ENCODE measurements at regions not wholly inside any gene's neighbourhood (a gene's known extent, or its start where the extent isn't known, plus 50 kb on each side); places are given as distances from the start of the nearest gene placed in this dataset.

- TF ChIP-seq CTCF (IDR thresholded peaks at IDR 0.05) (no peak), ZFX (IDR thresholded peaks at IDR 0.05; ENCODE audit: borderline replicate concordance) (no peak)
- no peak overlapping the region for H3K27ac ChIP-seq
Observed at GRCh38 chr11:86724137-86724536, 51.7 kb upstream of the ME3 start.

- no peak for TF ChIP-seq ZFX (IDR thresholded peaks at IDR 0.05; ENCODE audit: borderline replicate concordance)
- TF ChIP-seq CTCF (IDR thresholded peaks at IDR 0.05), result no peak
- H3K27ac ChIP-seq, result no peak overlapping the region
Observed at GRCh38 chr11:86723281-86723680, 50.9 kb upstream of the ME3 start.

GRCh38 chr11:86722748-86723147, 50.3 kb upstream of the ME3 start:
- TF ChIP-seq CTCF (IDR thresholded peaks at IDR 0.05), result no peak
- no peak for TF ChIP-seq ZFX (IDR thresholded peaks at IDR 0.05; ENCODE audit: borderline replicate concordance)
- no peak overlapping the region for H3K27ac ChIP-seq
